Activated CD4-positive, CD25-positive, alpha-beta regulatory T cell treated with anti-CD3 and anti-CD28 coated beads, Interleukin-2, amount 50 U/mL, for 24 hours (primary cell): ENCODE measurements at regions not wholly inside any gene's neighbourhood (a gene's known extent, or its start where the extent isn't known, plus 50 kb on each side); places are given as distances from the start of the nearest gene placed in this dataset.
"Not testable (repeated sequence)": the region's sequence is repeated elsewhere in the genome, so short reads cannot be mapped to it uniquely, and the experiment has no call there.

Experiments
- ATAC-seq, 2 donors: fragments of 150-1000 bp; cut with Tn5 transposase; one replicate each; pipeline ENCODE4 v1.10.0; 2021; ENCODE audit warnings: mild to moderate bottlenecking in 1 of 2, moderate library complexity in 1 of 2

DNA sequence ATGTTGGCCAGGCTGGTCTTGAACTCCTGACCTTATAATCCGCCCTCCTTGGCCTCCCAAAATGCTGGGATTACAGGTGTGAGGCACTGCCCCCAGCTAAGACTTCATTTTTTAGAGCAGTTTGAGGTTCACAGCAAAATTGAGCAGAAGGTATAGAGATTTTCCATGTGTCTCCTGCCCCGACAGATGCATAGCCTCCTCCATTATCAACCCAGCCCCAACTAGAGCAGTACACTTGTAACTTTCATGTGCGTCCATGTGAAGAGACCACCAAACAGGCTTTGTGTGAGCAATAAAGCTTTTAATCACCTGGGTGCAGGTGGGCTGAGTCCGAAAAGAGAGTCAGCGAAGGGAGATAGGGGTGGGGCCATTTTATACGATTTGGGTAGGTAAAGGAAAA, 179.1 kb downstream of the CD83 start:
- not testable (repeated sequence) for ATAC-seq

DNA sequence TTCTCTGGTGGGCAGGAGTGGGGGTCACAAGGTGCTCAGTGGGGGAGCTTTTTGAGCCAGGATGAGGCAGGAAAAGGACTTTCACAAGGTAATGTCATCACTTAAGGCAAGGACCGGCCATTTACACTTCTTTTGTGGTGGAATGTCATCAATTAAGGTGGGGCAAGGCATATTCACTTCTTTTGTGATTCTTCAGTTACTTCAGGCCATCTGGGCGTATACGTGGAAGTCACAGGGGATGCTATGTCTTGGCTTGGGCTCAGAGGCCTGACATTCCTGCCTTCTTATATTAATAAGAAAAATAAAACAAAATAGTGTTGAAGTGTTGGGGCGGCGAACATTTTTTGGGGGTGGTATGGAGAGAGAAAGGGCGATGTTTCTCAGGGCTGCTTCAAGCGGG, 179.5 kb downstream of the CD83 start:
- ATAC-seq, result not testable (repeated sequence)

DNA sequence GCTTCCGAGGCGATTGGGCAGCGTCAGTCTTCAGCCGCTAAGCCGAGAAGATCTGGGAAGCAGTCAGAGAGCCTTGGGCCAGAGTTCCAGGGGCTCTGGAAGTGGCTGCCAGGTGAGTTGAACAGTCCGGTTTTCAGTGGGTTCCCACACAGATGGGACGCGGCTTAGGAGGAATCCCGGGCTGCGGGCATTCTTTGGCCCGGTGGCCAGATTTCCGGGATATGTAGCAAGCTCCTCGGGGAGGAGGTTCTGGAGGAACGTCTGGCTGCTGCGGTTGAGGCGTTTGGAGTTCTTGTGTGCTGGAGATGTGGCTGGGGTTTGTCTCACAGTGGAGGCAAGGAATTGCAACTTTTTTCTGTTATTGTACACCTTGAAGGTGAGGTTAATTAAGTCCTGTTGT, 182.6 kb downstream of the CD83 start:
- ATAC-seq, result not testable (repeated sequence)

DNA sequence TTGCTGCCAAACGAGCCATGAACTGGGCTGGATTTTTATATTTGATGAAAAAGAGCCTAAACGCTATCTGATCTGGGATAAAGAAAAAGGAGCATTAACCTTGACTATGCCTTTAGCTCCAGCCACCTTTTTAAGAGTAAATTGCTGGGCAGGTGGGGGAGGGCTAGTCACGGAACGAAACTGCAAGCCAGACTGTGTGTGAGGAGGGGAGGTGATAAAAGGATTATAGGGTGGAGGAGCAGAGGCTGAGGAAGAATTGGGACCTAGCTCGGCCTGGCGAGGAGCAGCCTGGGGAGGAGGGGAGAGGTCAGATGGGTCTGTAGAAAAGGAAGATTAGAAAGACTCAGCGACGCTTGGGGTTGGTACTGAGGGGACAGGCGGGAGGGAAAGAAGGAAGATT, 183.1 kb downstream of the CD83 start:
- ATAC-seq, result not testable (repeated sequence)

DNA sequence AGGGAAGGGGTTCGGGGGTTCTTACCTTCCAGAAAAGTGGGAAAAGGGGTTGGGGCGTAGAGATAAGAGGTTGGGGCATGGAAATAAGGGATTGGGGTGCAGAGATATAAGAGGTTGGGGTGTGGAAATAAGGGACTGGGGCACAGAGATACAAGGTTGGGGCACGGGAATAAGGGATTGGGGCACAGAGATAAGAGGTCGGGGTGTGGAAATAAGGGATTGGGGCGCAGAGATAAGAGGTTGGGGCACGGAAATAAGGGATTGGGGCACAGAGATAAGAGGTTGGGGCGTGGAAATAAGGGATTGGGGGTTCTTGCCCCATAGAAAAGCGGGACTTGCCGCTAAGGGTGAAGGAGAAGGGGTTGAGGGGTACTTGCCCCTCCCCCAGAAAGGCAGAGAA, 183.9 kb downstream of the CD83 start:
- not testable (repeated sequence) for ATAC-seq

DNA sequence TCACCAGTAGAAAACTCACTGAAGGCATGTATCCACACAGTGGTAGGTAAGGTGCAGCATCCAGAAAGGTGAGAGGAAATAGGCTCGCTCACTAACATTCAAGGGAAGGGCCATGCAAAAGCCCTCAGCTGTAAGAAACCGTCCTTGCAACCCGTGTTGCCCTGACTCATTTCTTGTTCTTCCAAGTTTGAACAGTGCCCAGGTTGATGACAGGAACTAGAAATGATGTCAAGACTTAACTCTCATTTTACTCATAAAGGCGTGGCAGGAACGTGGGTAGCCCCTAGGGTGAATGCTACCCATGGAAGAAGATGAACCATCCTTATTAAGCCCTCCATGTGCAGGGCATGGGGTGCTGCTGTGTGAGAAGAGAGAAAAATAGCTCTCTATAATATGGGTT, 187.6 kb downstream of the CD83 start:
- ATAC-seq, result no peak

DNA sequence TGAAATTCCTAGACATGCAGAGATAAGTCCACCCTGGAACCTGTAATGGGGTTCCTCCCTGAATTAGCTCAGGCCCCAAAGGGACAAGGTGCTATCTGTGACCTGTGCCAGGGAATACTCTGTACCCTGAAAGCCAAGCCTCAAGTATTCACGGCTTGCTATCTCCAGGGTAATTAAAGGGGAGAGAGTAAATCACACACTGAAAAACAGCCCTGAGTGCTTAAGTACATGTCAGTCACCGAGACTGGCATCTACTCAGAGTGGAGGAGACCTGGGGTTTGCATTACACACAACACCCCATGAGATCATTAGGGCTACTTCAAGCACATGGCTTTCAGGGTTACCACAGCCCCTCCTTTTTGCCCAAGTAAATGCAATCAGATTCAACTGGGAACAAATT, 188.1 kb downstream of the CD83 start:
- no peak for ATAC-seq

DNA sequence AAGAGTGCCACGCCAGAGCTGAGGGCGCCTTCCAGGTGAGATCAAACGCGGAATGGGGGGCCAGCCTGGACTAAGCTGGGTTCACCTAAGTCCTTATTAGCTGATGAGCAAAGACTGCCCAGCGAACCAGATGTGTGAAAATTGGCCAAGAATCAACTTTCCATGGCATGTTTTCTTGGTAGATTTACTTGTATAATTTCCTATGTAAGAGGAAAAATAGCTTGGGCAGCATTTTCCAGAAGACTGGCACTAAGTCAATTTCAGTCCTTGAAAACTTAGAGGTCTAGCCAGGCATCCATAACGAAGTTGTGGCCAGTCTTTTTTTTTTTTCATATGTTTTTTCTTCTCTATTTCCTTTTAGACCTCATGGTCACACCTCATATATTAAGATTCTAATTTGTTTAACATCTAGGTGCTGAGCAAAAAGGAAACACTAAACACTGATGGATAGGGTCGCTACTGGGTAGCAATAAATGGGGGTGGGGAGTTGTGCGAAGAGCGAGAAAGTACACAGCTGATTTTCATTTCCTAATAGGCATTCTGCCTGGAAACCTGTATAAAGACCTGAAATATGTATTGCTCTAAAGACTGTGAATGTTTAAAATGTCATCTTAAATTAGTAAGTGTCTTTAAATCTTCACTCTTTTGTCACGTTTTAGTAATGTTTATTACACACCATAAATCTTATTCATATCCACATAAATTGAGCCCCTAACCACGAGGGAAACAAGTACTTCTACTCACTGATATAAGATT, 188.8 kb downstream of the CD83 start:
- ATAC-seq, result no peak

DNA sequence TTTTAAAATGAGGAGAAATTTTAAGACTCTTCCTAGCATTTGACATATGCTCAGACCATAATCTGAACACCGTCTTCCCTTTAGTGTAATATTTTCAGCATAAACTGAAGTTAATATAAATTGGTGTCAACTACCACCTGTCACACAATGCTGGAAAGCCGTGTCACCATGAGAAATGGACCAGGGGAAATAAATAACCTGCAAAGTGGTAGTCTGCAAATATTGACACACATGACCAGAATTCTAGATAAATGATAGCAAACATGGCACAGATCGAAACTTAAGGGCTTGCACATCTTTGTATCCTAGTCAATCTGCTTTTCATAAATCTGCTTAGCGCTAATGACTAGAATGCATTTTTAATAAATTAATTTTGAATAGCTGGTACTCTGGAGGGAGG, 191.9 kb downstream of the CD83 start:
- no peak for ATAC-seq

DNA sequence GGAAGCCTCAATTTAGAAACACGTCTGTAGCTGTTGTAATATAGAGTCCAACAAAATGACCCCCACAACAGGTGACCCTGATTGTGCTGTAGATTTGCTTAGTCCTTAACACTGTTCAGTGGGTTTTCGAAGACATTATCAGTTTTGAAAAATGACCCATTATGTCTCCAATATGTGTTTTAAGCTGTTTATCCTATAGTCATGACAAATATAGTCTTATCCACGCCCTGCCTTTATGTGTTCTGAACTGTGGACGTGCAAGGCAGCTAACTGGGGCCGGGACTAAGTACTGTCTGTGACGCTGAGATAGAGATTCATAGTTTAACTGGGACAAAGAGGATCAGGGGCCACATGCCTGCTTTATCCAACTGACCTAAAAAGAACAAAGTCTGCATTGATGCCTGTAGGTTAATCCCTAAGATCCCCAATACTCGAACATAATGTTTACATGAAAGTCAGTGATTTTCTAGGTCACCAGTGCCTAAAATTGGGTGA, 192.4 kb downstream of the CD83 start:
- no peak for ATAC-seq

DNA sequence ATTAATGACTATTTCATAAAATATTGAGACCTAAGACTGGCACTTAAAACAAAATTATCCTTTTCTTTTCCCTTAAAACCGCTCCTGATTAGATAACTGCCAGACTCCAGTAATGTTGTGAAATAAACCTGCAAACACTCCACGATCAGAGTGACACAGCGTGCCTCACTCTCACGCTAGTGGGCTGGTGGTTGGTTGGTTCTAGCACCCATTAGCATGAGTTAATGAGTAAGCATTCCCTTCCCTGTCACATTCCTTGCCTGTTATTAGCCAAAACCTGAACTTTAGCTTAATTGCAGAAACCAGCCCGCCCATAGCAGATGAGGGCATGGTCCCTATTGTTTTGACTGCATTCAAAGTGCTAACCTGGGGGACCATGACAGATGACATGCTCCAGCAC, 193.4 kb downstream of the CD83 start:
- no peak for ATAC-seq

DNA sequence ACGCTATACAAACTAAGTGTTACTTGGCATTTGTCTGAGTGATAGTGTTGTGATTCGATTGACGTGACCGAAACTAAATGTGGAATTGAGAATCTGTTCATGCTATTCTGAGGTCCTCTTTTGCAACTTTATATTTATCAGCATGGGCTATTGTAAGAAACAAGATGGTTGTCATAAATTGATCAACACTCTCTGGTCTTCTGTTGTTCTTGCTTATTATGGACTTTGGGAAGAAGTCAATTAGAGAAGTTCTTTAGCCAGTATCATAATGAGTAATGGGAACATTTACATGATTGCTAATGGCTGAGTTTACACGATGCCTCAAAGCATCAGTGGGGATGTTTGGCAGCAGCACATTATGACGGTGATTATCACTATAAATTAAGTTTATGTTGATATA, 195.0 kb downstream of the CD83 start:
- ATAC-seq, result peak in 1 of 2 donors; percentile 20

DNA sequence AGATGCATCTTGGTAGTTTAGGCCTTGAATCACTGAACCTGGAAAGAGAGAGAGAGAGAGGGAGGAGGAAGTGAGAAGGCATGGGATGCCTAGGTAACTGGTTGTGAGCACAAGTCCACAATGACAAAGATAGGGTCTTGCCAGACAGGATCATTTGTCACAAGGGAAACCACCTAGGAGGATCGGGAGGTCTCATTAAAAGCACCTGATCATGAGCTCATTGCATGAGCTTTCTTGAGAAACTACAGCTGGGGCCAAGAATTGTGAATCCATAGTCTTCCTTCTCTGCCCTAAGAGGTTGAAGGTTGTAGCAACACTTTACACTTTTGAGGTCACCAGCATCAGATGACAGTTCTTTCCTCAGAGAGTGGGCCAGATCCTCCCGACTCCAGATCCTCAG, 195.7 kb downstream of the CD83 start:
- ATAC-seq, result peak; percentile 25 to 51

DNA sequence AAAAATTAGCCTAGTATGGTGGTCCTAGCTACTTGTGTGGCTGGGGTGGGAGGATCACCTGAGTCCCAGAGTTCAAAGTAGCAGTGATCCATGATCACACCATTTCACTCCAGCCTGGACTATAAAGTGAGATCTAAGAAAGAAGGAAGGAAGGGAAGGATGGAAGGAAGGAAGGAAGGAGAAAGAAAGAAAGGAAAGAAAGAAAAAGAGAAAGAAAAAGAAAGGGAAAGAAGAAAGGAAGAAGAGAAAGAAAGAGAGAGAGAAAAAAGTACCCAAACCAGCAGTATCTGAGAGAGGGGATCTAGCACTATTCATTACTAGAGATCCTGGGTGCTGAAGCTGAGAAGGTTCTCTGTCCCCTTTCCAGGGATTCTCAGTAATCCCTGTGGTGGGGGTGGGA, 197.8 kb downstream of the CD83 start:
- no peak for ATAC-seq

DNA sequence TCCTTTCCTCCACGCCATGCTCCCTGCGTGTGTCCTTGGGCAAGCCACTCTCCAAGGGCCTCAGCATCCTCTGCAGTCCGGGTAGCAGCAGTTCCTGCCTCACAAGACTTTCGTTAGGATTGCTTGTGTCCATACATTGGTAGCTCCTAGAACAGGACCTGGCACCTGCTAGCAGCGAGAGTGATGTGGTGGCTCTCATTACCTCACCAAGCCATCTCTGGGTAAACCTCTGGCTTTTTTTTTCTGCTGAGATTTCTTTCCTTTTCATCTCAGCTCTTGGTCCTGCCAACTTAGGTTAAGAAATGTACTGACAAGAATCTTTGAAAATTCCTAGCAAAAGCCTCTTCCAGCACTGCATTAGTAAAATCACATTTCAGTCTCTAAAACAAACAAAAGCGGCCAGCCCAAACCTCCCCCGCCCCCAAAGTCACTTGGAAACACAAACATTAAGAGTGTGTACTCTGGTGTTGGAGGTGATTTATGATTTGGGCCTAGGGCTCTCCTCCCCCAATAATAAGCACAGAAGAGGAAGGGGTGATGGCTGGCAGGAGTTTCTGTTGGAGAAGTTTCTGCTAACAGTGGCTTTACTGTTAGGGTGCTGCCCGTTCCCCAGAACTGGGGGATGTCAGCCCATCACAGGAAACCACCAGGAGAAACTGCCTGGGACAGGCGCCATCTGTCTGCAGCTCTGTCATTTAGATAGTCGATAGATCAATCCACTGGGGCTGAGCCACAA, 199.2 kb downstream of the CD83 start:
- ATAC-seq, result no peak

DNA sequence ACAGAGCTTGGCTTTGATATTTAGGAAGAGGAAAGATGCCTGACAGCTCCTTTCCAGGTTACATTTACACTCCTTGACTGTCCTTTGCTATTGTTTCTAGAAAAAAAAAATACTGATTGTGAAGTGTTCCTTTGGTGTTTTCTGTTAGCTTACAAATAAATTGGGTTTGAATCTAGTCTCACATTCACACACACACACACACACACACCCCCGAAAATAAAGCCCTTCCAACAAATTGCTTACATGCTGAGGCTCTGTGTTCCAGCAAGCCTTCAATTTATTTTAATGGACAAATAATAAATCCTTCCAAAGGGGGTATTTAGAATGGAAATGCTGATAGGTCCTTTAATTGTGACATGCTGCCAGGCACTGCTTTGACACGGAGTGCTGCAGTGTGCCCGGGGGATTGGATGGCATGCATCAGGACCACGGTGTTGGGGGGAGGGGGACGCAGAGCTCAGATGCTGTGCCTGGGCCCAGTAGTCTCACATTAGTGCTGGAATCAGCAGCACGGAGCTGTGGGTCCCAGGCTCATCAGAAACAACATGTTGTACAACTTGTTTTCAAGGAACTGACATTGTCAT, 199.9 kb downstream of the CD83 start:
- ATAC-seq, result no peak

DNA sequence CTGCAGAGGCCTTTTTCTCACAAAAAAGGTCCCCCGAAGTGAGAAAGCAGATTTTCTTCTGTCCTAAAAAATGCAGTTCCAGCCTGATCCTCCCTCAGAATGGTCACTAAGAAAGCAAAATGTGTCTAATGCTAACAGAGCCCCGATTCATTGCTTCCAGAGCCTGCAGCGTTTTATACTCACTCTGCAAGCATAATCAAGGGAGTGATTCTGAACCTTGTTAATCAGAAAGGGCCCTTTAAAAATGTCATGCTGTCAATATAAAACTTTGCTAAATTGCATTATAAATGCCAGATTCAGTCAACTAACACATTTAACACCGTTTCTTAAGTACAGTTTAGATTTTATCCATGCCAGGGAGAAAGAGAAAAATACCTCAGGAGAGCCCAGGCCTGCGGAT, 202.8 kb downstream of the CD83 start:
- no peak for ATAC-seq

DNA sequence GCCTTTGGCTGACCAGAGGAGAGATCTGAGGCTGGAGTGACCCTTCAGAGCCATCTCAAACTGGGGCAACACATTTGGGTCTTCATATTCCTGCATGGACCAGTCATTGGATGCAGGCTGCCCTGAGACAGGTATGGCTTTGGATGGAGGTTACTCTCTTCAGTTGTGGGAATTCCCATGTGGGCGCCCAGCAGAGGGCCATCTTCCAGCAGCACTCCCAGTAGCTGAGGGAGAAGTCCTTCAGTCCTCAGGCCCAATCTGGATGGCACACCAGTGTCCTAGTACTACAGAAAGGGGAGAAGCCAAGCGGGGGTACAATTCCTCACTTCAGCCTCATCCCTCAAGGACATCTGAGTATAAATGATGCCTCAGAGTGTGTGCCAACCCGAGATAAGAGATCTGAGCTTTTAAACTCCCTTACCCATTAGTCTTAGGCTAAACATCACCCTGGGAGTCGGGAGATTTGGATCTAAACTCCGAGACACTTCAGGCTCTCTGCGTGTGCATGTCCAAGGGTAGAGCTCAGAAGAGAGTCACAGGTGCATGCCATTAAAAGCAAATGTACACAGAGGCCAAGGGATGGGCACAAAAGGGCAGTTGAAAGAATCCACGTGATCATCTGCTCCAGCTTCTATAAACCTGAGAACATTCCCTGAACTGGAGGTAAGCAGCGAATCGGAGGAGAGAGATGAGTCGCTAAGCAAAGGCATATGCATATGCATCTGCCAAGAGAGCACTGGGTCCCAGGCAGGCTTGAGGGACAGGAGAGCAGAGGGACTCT, 204.6 kb downstream of the CD83 start:
- no peak for ATAC-seq

DNA sequence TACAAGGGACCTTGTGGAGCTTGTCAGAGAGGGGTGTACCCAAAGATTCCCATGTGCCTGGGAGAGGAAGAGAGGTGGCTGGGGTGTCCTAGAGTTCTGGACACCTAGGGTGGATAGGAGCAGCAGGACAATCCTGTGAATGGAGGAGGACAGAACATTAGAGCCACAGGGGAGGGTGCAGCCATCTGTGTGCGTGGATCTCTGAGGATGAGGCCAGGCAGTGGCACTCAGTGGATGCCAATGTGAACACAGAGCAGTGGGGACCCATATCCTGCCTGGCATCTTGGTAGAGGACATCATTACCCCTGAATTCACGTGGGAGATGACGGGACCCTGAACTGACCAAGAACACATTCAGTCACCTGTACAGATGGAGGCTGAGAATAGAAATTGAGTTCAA, 205.3 kb downstream of the CD83 start:
- no peak for ATAC-seq

DNA sequence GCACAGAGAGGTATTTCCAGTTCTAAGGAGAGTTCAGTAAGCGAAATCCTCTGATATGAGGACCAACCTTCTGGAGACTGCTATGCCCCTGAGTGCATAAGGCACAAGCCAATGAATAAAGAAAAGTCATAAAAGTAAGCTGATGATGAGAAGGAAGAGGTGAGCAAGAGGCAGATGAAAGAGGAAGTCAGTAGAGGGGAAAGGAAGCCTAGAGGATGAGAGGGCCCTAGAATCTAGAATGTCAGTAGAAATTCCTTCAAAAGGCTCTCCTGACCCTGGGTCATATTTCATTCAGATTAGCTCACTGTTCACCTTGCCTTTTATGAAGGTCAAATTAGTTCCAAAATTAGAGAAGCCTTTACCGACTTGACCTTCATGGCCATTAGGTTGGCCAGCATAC, 209.2 kb downstream of the CD83 start:
- ATAC-seq, result no peak

DNA sequence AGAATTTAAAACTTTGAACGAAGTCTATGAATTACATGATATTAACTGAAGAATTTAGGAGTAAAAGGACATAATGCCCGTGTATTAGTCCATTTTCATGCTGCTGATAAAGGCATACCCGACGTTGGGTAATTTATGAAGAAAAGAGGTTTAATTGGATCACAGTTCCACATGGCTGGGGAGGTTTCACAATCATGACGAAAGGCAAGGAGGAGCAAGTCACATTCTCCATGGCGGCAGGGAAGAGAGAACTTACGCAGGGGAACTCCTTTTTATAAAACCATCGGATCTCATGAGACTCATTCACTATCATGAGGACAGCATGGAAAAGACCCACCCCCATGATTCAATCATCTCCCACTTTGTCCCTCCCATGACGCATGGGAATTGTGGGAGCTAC, 210.6 kb downstream of the CD83 start:
- no peak for ATAC-seq

DNA sequence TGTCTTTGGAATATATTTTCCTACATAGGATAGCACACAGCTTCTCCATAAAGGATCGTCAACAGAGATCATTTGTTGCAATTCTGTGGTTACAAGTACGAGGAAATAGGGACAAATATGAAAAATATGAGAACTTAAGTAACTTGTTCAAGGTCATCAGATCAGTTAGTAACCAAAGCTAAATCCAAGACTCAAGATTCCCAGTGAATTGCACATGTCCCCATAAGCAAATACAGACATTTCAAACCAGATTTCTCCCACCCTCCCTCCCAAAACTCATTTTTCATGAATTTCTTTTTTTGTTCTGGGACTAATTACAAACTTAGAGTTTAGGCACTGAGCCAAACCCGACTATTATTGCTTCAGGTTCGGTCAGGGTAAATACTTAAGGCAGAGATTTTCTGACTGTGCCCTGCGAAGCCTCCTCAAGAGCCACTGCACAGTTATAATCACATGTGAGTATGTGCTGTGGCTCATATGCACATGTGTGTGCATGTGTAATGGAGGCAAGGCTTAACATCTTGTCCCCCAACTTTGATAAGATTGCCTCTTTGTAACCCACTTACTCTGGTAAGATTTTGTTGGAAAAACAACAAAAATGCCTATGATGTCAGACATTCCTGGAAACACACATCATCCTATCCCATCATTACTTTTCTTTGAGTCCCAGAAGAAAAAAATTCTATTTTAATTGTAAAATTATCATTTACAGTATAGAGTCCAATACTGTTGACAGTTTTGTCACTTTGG, 216.2 kb downstream of the CD83 start:
- ATAC-seq, result no peak
